Activated CD4-positive, alpha-beta memory T cell treated with anti-CD3 and anti-CD28 coated beads, Interleukin-2, amount 10 ng/mL, durations not matched to agents 7 days and 5 days (primary cell): ENCODE measurements at regions not wholly inside any gene's neighbourhood (a gene's known extent, or its start where the extent isn't known, plus 50 kb on each side); places are given as distances from the start of the nearest gene placed in this dataset.
"Not testable (repeated sequence)": the region's sequence is repeated elsewhere in the genome, so short reads cannot be mapped to it uniquely, and the experiment has no call there.

Experiments used
- CTCF ChIA-PET: fragments of 350-600 bp; sonication (Branson Sonifier 250); formaldehyde crosslinking; loops from one replicate; lab custom pipeline; 2021; ENCODE audit warnings: antibody characterized with exemption, inconsistent platforms; lab: Charles Lee
- POLR2A ChIA-PET: fragments of 350-600 bp; sonication (Branson Sonifier 250); formaldehyde crosslinking; loops from one replicate; lab custom pipeline; 2021; ENCODE audit warnings: antibody characterized with exemption; lab: Charles Lee
- DNase-seq: peaks from one replicate; pipeline ENCODE4 v3.0.0-alpha.2; 2020
- H3K27ac Mint-ChIP-seq: one replicate; pipeline ENCODE4 v1.8.0; 2021; ENCODE audit warnings: mild to moderate bottlenecking, mixed read lengths
- H3K27me3 Mint-ChIP-seq: one replicate; pipeline ENCODE4 v1.8.0; 2021; ENCODE audit warnings: mixed read lengths
- H3K36me3 Mint-ChIP-seq: one replicate; pipeline ENCODE4 v1.8.0; 2021; ENCODE audit warnings: low read depth, mixed read lengths
- H3K4me1 Mint-ChIP-seq: one replicate; pipeline ENCODE4 v1.8.0; 2021; ENCODE audit warnings: mixed read lengths
- H3K4me3 Mint-ChIP-seq: one replicate; pipeline ENCODE4 v1.8.0; 2021; ENCODE audit warnings: mild to moderate bottlenecking, mixed read lengths
- H3K9me3 Mint-ChIP-seq: one replicate; pipeline ENCODE4 v1.8.0; 2021; ENCODE audit warnings: mixed read lengths

DNA sequence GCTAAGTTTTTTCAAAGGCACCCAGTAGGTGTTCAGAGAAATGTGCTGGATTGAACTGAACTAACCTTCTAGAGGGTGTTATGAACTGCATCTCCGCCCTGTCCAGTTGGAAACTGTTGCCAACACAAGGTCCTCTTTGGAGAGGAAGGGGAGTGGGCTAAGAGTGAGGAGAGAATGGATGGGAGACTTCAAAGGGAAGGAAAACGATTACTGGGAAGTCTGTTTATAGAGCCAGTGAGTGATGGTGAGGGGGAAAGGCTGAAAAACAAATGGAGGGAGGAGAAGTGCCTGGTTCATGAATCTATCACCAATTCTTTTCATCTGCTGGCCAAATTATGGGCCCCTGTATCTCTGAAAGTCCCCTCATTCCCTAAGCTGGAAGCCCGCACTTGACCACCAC, 86.0 kb upstream of the TBX5 start:
- Mint-ChIP-seq H3K4me3 (no peak overlapping the region), H3K9me3 (no peaks in the 10 kb centered on the region), H3K4me1 (no peaks in the 10 kb centered on the region), H3K27me3 (no peaks in the 10 kb centered on the region), H3K36me3 (no peaks in the 10 kb centered on the region), H3K27ac (no peak overlapping the region)
- no peak for DNase-seq
- POLR2A ChIA-PET = no interaction called here
- CTCF ChIA-PET = no interaction called here

DNA sequence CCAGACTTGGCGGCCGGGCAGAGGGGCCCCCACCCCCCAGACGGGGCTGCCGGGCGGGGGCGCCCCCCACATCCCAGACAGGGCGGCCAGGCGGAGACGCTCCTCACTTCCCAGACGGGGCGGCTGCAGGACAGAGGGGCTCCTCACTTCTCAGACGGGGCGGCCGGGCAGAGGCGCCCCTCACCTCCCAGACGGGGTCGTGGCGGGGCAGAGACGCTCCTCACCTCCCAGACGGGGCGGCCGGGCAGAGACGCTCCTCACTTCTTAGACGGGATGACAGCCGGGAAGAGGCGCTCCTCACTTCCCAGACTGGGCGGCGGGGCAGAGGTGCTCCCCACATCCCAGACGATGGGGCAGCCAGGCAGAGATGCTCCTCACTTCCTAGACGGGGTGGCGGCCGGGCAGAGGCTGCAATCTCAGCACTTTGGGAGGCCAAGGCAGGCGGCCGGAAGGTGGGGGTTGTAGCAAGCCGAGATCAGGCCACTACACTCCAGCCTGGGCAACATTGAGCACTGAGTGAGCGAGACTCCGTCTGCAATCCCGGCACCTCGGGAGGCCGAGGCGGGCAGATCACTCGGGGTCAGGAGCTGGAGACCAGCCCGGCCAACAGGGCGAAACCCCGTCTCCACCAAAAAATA, 79.0 kb upstream of the TBX5 start:
- H3K9me3 Mint-ChIP-seq, DNase-seq, POLR2A ChIA-PET, H3K4me3 Mint-ChIP-seq, H3K4me1 Mint-ChIP-seq, H3K36me3 Mint-ChIP-seq, H3K27ac Mint-ChIP-seq, CTCF ChIA-PET: not testable (repeated sequence)
- H3K27me3 Mint-ChIP-seq = peaks cover 19% of the 10 kb centered on the region

- H3K4me1 Mint-ChIP-seq = no peaks in the 10 kb centered on the region
- DNase-seq = no peak
- no peaks in the 10 kb centered on the region for H3K36me3 Mint-ChIP-seq
- peaks cover 28% of the 10 kb centered on the region for H3K27me3 Mint-ChIP-seq
- ChIA-PET POLR2A (no interaction called here), CTCF (no interaction called here)
- H3K4me3 Mint-ChIP-seq = no peak overlapping the region
- H3K9me3 Mint-ChIP-seq = no peaks in the 10 kb centered on the region
- H3K27ac Mint-ChIP-seq = no peak overlapping the region
Observed at GRCh38 chr12:114483996-114484395, 78.1 kb upstream of the TBX5 start.

- no peaks in the 10 kb centered on the region for H3K4me1 Mint-ChIP-seq
- ChIA-PET POLR2A (no interaction called here), CTCF (no interaction called here)
- H3K36me3 Mint-ChIP-seq = no peaks in the 10 kb centered on the region
- no peak overlapping the region for H3K4me3 Mint-ChIP-seq
- no peak for DNase-seq
- H3K9me3 Mint-ChIP-seq = no peaks in the 10 kb centered on the region
- peaks cover 41% of the 10 kb centered on the region for H3K27me3 Mint-ChIP-seq
- no peak overlapping the region for H3K27ac Mint-ChIP-seq
Observed at GRCh38 chr12:114481200-114481535, 75.2 kb upstream of the TBX5 start.

DNA sequence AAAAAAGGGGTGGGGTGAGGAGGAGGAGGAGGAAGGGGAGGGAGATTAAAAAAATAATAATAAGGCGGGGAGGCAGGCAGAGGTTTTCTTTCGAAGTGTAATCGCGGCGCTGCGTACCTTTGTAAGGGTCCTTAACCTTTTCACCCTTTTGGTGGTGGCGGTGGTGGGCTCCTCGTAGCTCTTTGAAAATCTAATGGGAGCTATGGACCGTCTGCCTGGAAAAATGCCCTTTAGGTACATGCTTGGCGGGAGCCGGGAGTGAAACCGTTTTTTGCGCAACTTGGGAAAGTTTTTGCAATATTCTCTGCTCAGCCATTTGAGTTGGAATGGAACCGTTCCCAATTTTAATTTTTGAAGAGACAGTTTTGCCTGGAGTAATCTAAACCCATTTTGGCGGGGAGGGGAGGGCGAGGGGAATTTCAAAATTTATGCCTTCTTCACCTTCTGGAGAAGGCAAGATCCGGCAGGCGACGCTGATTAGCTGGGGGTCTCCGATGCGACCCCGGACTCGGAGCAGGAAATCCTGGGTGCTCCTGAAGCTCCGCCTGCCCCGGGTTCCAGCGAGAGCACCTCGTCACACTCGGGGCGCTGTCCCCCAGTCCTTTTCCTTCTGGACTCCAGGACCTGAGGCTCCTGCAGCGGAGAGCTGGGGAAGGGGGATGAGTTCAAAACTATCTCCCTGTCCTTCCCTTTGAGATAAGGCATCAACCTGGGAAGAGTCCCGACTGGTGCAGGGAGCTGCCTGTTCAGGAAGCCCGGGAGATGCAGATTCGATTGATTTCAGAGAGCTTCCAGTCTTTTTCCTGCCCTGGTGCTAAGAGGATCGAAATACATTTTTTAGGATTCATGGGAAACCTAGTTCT, 74.6 kb upstream of the TBX5 start:
- H3K9me3 Mint-ChIP-seq = no peaks in the 10 kb centered on the region
- CTCF ChIA-PET = interaction anchor here (0.7 kb wide), 1 partner anchor 1580 kb away, joined by 4 read pairs; no protein-coding TSS in a partner anchor
- no peak overlapping the region for H3K4me3 Mint-ChIP-seq
- no peaks in the 10 kb centered on the region for H3K36me3 Mint-ChIP-seq
- no peak overlapping the region for H3K27ac Mint-ChIP-seq
- DNase-seq = no peak
- POLR2A ChIA-PET = no interaction called here
- H3K4me1 Mint-ChIP-seq = no peaks in the 10 kb centered on the region
- H3K27me3 Mint-ChIP-seq = peaks cover 41% of the 10 kb centered on the region

GRCh38 chr12:114479831-114480230, 73.9 kb upstream of the TBX5 start:
- no peak for DNase-seq
- Mint-ChIP-seq H3K27me3 (peaks cover 41% of the 10 kb centered on the region), H3K27ac (no peak overlapping the region), H3K36me3 (no peaks in the 10 kb centered on the region), H3K4me3 (no peak overlapping the region), H3K4me1 (no peaks in the 10 kb centered on the region), H3K9me3 (no peaks in the 10 kb centered on the region)
- CTCF ChIA-PET = interaction anchor here (0.7 kb wide), 1 partner anchor 1580 kb away, joined by 4 read pairs; no protein-coding TSS in a partner anchor
- POLR2A ChIA-PET = no interaction called here

DNA sequence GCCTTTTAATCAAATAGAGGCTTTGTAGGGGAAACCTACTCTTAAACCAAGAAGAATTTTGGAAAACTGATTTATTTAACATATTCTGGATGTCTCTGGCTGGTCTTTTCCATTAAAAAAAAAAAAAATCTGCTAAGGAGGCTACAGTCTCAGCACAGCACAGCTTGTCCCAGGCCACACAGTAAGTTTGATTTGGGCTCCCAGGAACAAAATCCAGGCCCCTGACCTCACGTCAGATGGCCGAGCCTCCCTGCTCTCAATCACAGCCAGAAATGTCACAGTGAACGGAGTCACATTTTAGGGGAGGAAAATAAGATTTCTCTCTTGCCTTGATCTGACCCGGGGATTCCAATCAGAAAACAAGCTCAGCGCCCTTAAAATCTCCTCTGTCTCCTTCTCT, 72.9 kb upstream of the TBX5 start:
- H3K27ac Mint-ChIP-seq = no peak overlapping the region
- POLR2A ChIA-PET = no interaction called here
- H3K9me3 Mint-ChIP-seq = no peaks in the 10 kb centered on the region
- no peaks in the 10 kb centered on the region for H3K36me3 Mint-ChIP-seq
- no peak overlapping the region for H3K4me3 Mint-ChIP-seq
- peaks cover 41% of the 10 kb centered on the region for H3K27me3 Mint-ChIP-seq
- DNase-seq = no peak
- H3K4me1 Mint-ChIP-seq = no peaks in the 10 kb centered on the region
- CTCF ChIA-PET = no interaction called here

- Mint-ChIP-seq H3K27me3 (peaks cover 42% of the 10 kb centered on the region), H3K4me1 (no peaks in the 10 kb centered on the region), H3K4me3 (no peak overlapping the region), H3K36me3 (no peaks in the 10 kb centered on the region), H3K27ac (no peak overlapping the region), H3K9me3 (no peaks in the 10 kb centered on the region)
- ChIA-PET CTCF (no interaction called here), POLR2A (no interaction called here)
- no peak for DNase-seq
Observed at GRCh38 chr12:114477989-114478395, 72.0 kb upstream of the TBX5 start.

DNA sequence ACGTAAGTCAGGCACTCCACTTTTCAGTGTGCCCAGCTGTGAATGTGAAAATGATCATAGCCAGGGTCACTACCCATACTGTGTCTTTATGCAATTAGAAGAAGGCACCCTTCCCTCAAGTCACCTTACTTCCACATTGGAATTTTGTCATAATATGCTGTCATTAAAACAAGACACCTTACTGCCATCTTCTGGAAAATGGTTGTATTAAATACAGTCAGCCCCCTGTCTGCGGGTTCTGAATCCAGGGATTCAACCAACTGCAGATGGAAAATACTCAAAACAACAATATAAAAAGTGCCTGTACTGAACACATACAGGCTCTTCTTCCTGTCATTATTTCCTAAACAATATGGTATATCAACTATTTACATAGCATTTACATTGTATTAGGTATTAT, 70.2 kb upstream of the TBX5 start:
- DNase-seq = no peak
- H3K27me3 Mint-ChIP-seq = peaks cover 34% of the 10 kb centered on the region
- ChIA-PET POLR2A (no interaction called here), CTCF (no interaction called here)
- H3K4me1 Mint-ChIP-seq = no peaks in the 10 kb centered on the region
- no peak overlapping the region for H3K4me3 Mint-ChIP-seq
- no peak overlapping the region for H3K27ac Mint-ChIP-seq
- no peaks in the 10 kb centered on the region for H3K9me3 Mint-ChIP-seq
- no peaks in the 10 kb centered on the region for H3K36me3 Mint-ChIP-seq

DNA sequence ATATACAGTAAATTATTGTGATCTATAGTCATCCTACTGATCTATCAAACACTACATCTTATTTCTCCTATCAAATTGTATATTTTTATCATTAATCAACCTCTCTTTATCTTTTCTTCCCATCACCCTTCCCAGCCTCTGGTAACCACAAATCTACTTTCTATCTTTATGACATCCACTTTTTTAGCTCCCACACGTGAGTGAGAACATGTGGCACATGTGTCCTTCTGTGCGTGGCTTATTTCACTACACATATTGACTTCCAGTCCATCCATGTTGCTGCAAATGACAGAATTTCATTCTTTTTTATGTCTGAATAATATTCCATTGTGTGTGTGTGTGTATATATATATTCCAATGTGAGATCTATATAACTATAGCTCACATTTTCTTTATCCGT, 67.8 kb upstream of the TBX5 start:
- Mint-ChIP-seq H3K36me3 (no peaks in the 10 kb centered on the region), H3K4me3 (no peak overlapping the region), H3K9me3 (no peaks in the 10 kb centered on the region), H3K27me3 (peaks cover 12% of the 10 kb centered on the region), H3K4me1 (no peaks in the 10 kb centered on the region), H3K27ac (no peak overlapping the region)
- DNase-seq = no peak
- ChIA-PET POLR2A (no interaction called here), CTCF (no interaction called here)

DNA sequence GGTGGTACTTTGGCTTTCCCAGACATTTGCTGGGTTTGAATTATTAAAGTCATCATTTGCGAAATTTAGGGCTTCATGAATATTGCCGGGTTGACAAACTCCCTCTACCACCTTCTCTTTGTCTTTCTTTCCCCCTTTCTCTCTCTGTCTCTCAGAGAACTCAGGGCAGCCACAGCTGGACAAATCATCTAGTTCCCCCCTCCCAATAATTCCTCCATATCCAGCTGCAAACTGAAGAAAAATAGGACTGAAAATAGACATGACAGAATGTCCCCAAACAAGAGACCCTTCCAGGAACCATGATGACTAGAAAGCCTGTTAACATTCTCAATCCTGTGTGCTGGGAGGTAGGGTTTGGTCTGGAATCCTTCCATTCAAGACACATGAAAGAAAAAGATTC, 67.1 kb upstream of the TBX5 start:
- Mint-ChIP-seq H3K36me3 (no peaks in the 10 kb centered on the region), H3K27me3 (peaks cover 6% of the 10 kb centered on the region), H3K4me1 (no peaks in the 10 kb centered on the region), H3K4me3 (no peak overlapping the region), H3K27ac (no peak overlapping the region), H3K9me3 (no peaks in the 10 kb centered on the region)
- ChIA-PET CTCF (no interaction called here), POLR2A (no interaction called here)
- no peak for DNase-seq

DNA sequence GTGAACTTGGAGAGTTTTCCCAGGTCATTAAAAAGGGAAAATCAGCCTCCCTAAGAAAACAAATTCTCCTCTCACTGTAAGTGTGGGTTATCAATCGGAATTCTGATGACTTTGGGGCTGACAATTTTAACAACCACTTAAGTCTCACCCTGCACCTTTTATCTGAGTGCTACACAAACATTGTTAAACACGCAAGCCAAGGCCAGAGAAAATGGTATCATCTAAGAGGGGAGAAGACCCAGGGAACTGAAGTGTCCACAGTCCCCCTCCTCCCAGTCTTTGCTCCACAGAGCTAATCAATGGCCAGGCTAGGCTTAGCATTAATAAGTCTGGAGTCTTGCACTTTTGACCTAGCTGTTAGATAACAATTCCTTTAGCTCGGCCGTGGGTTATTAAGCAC, 51.7 kb upstream of the TBX5 start:
- ChIA-PET CTCF (no interaction called here), POLR2A (no interaction called here)
- Mint-ChIP-seq H3K27me3 (no peaks in the 10 kb centered on the region), H3K27ac (no peak overlapping the region), H3K4me1 (no peaks in the 10 kb centered on the region), H3K9me3 (no peaks in the 10 kb centered on the region), H3K4me3 (no peak overlapping the region), H3K36me3 (no peaks in the 10 kb centered on the region)
- DNase-seq = no peak
